Left ventricle myocardium inferior (tissue), 1 donor: ENCODE measurements at regions not wholly inside any gene's neighbourhood (a gene's known extent, or its start where the extent isn't known, plus 50 kb on each side); places are given as distances from the start of the nearest gene placed in this dataset.
"Not testable (repeated sequence)": the region's sequence is repeated elsewhere in the genome, so short reads cannot be mapped to it uniquely, and the experiment has no call there.

Experiments used
- DNase-seq: peaks from one replicate; pipeline ENCODE4 v3.0.0-alpha.2; 2020
- H3K27ac ChIP-seq: fragments of 200-600 bp; replicated peaks from 2 replicates; pipeline ENCODE4 v1.8.0; 2021
- H3K27me3 ChIP-seq: fragments of 200-600 bp; 2 replicates; pipeline ENCODE4 v1.8.0; 2021; ENCODE audit warnings: low read depth
- H3K36me3 ChIP-seq: fragments of 200-600 bp; 2 replicates; pipeline ENCODE4 v1.8.0; 2021
- H3K4me1 ChIP-seq: fragments of 200-600 bp; 2 replicates; pipeline ENCODE4 v1.8.0; 2021
- H3K4me3 ChIP-seq: fragments of 200-600 bp; 2 replicates; pipeline ENCODE4 v1.8.0; 2021; ENCODE audit warnings: mild to moderate bottlenecking, moderate library complexity
- H3K9me3 ChIP-seq: fragments of 200-600 bp; replicated peaks from 2 replicates; pipeline ENCODE4 v1.8.0; 2021
- intact Hi-C: fragments of 100-400 bp; cut with micrococcal nuclease; formaldehyde crosslinking; loops from one replicate; pipeline ENCODE4 v1.11.0; 2022
- TF ChIP-seq, protein P1 (sequence below): fragments of 200-600 bp; IDR thresholded peaks from 2 replicates; pipeline ENCODE4 v1.8.0; 2021; ENCODE audit warnings: antibody characterized with exemption, mild to moderate bottlenecking, borderline replicate concordance
- donor health status: DM: no; HTN: yes; CAD: no; lungs with severe emphysema.

DNA sequence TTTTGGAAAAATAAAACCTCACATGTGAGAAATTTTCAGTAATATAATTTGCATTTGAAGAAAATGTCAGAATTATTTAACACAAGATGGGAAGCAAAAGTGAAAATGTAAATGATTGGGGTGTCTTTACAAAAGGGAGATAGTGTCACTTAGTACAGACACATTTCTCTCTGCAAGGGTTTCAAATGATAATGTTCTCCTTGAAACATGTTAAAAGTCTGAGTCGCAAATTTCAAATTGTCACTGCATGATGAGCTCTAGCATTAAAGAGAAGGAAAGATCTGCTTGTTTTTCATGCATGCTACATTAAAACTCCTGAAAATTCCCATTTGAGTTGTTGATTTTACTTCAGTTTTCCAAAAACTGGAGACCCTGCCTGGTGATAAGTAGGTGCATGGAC lies 122.0 kb upstream of the LDB2 start:
- peaks cover 7% of the 10 kb centered on the region for H3K4me1 ChIP-seq
- no peak for DNase-seq
- no peak overlapping the region for H3K4me3 ChIP-seq
- H3K27ac ChIP-seq = no peak overlapping the region
- intact Hi-C loops = no loop called here
- no peaks in the 10 kb centered on the region for H3K27me3 ChIP-seq
- TF ChIP-seq, protein P1, sequence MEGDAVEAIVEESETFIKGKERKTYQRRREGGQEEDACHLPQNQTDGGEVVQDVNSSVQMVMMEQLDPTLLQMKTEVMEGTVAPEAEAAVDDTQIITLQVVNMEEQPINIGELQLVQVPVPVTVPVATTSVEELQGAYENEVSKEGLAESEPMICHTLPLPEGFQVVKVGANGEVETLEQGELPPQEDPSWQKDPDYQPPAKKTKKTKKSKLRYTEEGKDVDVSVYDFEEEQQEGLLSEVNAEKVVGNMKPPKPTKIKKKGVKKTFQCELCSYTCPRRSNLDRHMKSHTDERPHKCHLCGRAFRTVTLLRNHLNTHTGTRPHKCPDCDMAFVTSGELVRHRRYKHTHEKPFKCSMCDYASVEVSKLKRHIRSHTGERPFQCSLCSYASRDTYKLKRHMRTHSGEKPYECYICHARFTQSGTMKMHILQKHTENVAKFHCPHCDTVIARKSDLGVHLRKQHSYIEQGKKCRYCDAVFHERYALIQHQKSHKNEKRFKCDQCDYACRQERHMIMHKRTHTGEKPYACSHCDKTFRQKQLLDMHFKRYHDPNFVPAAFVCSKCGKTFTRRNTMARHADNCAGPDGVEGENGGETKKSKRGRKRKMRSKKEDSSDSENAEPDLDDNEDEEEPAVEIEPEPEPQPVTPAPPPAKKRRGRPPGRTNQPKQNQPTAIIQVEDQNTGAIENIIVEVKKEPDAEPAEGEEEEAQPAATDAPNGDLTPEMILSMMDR = no peak
- H3K36me3 ChIP-seq = no peaks in the 10 kb centered on the region
- no peaks in the 10 kb centered on the region for H3K9me3 ChIP-seq

DNA sequence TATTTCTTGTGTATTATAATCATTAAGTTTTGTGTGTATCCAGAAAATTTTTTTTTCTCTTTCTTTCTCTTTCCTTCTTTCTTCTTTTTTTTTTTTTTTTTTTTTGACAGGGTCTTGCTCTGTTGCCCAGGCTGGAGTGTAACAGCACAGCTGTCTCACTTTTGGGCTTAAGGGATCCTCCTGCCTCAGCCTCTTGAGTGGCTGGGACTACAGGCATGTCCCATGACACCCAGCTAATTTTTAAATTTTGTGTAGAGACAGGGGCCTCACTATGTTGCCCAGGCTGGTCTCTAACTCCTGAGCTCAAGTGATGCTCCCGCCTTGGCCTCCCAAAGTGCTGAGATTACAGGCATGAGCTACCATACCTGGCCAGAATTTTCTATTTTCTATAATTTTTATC lies 120.2 kb upstream of the LDB2 start:
- H3K27me3 ChIP-seq, H3K4me3 ChIP-seq, H3K36me3 ChIP-seq, H3K9me3 ChIP-seq, H3K4me1 ChIP-seq, DNase-seq, intact Hi-C loops, H3K27ac ChIP-seq: not testable (repeated sequence)

DNA sequence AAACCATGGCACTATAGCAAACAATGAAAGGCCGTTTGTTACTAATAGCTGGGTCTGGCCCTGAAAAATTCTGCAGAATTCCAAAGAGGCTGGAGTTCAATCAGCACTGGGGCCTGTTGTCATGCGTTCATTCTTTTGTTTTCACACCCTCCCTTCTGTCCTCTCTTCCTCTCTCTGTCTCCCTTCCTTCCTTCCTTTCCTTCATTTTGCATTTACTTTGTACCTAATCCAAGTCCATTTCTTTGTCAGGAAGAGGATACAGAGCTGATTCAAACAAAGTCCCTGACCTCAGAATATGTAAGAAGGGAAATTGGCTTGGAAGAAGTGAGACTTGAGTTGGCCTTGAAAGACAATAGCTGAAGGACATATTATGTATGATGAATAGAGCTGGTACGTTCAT lies 119.6 kb upstream of the LDB2 start:
- no peaks in the 10 kb centered on the region for H3K36me3 ChIP-seq
- intact Hi-C loops = no loop called here
- H3K27me3 ChIP-seq = no peaks in the 10 kb centered on the region
- peaks cover 5% of the 10 kb centered on the region for H3K9me3 ChIP-seq
- no peak overlapping the region for H3K4me3 ChIP-seq
- TF ChIP-seq, protein P1 = no peak
- H3K27ac ChIP-seq = no peak overlapping the region
- H3K4me1 ChIP-seq = peaks cover 7% of the 10 kb centered on the region
- DNase-seq = no peak

DNA sequence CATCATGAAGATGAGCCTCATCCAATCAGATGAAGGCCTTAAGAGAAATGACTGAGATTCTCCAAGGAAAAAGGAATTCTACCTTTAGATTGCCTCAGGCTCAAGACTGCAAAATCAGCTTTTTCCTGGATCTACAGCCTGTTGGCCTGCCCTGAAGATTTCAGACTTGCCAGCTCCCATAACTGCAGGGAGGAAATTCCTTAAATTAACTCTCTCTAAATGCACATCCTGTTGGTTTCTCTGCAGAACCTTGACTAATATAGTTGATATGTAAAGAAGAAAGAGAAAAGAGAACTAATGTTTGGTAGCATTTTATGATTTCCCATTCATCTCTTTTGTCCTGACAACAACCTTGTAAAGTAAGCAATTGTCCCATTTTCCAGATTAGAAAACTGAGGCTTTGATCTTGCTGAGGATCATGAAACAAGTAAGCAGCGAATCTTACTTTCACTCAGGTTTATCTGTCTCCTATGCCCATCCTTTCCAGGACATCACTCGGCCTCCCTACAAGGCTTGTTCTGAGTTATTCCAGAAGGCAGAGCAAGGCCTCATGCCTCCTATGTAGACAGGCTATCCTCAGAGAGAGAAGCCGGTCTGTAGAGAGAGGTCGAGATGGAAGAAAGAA lies 115.0 kb upstream of the LDB2 start:
- H3K4me3 ChIP-seq = no peak overlapping the region
- H3K9me3 ChIP-seq = peaks cover 5% of the 10 kb centered on the region
- no peaks in the 10 kb centered on the region for H3K36me3 ChIP-seq
- DNase-seq = no peak
- no peaks in the 10 kb centered on the region for H3K27me3 ChIP-seq
- TF ChIP-seq, protein P1 = no peak
- H3K27ac ChIP-seq = no peak overlapping the region
- intact Hi-C loops = no loop called here
- peaks cover 7% of the 10 kb centered on the region for H3K4me1 ChIP-seq

- peaks cover 5% of the 10 kb centered on the region for H3K9me3 ChIP-seq
- no peak for DNase-seq
- H3K27me3 ChIP-seq = no peaks in the 10 kb centered on the region
- intact Hi-C loops = no loop called here
- no peaks in the 10 kb centered on the region for H3K4me1 ChIP-seq
- no peak overlapping the region for H3K4me3 ChIP-seq
- TF ChIP-seq, protein P1 = no peak
- no peak overlapping the region for H3K27ac ChIP-seq
- H3K36me3 ChIP-seq = no peaks in the 10 kb centered on the region
These were observed 114.0 kb upstream of the LDB2 start for GRCh38 chr4:17012451-17012850.

DNA sequence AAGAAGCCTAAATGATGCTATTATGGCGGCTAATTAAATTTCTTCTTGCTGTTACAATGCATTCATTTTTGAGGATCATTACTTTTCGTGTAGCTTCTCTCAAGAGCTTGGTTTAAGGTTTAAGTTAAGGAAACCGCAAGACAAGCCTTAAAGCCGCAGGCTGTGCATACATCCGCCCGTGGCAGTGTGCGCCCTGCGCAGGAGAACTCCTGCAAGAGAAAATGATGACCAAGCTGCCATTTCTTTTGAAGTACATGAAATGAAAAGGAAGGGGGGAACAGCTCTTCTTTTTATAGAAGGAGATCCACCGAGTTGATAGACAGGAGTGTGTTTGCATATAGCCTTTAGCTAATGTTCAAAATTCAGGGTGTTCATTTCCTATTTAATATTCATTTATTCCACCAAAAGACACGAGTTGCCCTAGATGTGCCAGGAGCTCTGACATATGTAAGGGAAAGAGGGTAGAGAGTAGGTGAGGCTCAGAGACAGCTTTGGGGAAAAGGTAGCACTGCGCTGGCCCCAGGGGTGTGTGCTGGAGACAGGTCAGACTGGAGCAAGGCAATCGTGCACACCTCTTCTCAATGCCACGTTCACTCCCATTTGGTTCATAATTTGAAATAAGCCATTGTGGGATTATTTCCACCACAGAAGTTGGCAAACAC lies 112.1 kb upstream of the LDB2 start:
- DNase-seq = no peak
- TF ChIP-seq, protein P1 = no peak
- H3K4me1 ChIP-seq = no peaks in the 10 kb centered on the region
- no peaks in the 10 kb centered on the region for H3K36me3 ChIP-seq
- H3K9me3 ChIP-seq = peaks cover 5% of the 10 kb centered on the region
- no peak overlapping the region for H3K4me3 ChIP-seq
- intact Hi-C loops = no loop called here
- no peaks in the 10 kb centered on the region for H3K27me3 ChIP-seq
- H3K27ac ChIP-seq = no peak overlapping the region
